ENCODE measurements at regions not wholly inside any gene's neighbourhood (a gene's known extent, or its start where the extent isn't known, plus 50 kb on each side); places are given as distances from the start of the nearest gene placed in this dataset.
"Not testable (repeated sequence)": the region's sequence is repeated elsewhere in the genome, so short reads cannot be mapped to it uniquely, and the experiment has no call there.

- no peaks in the 10 kb centered on the region for H3K27me3 ChIP-seq
- H3K27ac ChIP-seq: no peak overlapping the region
- WGBS, 2 donors (ENCODE audit: low coverage in 1 of 2): 67 to 100% methylated on average over 1 of the region's 1 CpG
- no peaks in the 10 kb centered on the region for H3K4me1 ChIP-seq
- H3K36me3 ChIP-seq: no peaks in the 10 kb centered on the region
- no peaks in the 10 kb centered on the region for H3K9me3 ChIP-seq
- H3K4me3 ChIP-seq: no peak overlapping the region
- TF ChIP-seq CTCF (IDR thresholded peaks at IDR 0.05) (no peak), POLR2A (IDR thresholded peaks at IDR 0.05) (no peak), EP300 (IDR thresholded peaks at IDR 0.05) (no peak), POLR2AphosphoS5 (IDR thresholded peaks at IDR 0.05) (no peak)
- no peak for ATAC-seq
Observed at GRCh38 chr13:94851576-94851975, 139.2 kb upstream of the SOX21 start.

DNA sequence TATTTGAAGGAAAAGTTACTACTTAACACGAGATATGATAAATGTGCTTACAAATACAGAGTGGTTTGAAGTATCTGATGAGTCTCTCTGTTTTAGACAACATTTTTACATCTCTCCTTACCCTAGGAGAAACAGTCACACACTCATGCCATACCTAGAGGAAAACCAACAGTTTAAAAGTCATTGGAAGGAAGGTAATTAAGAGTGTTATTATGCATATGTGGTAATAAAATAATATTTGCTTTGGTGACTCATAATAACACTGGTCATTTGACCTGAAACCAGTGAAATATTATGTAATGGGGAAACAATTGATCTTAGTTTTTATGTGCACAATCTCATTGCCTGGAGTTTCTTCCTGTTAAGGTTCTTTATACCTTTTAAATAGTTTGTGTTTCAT lies 136.9 kb upstream of the SOX21 start:
- H3K27me3 ChIP-seq: no peaks in the 10 kb centered on the region
- H3K4me1 ChIP-seq: no peaks in the 10 kb centered on the region
- no peak for ATAC-seq
- no peak overlapping the region for H3K4me3 ChIP-seq
- no peak overlapping the region for H3K27ac ChIP-seq
- TF ChIP-seq CTCF (IDR thresholded peaks at IDR 0.05) (no peak), POLR2A (IDR thresholded peaks at IDR 0.05) (no peak), EP300 (IDR thresholded peaks at IDR 0.05) (no peak), POLR2AphosphoS5 (IDR thresholded peaks at IDR 0.05) (no peak)
- 29 to 67% methylated on average over 1 of the region's 1 CpG for WGBS, 2 donors (ENCODE audit: low coverage in 1 of 2)
- no peaks in the 10 kb centered on the region for H3K9me3 ChIP-seq
- no peaks in the 10 kb centered on the region for H3K36me3 ChIP-seq

DNA sequence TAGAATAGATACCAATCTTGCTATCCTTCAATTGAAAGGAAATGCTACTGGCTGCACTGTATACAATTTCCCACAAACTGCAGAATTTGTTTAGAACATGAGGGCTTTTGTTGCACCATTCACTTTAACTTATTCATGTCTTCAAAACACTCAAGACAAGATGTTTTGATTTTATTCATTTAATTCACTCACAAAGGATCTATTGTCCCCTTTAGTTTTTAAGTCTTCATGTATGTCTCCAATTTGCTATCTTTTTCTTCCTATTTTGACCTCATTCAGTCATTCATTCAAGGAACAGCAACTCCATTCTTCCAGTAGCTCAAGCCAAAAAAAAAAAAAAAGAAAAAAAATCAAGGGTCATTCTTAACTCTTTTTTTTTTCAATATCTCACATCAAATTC lies 130.6 kb upstream of the SOX21 start:
- Histone ChIP-seq H3K4me3 (no peak overlapping the region), H3K36me3 (no peaks in the 10 kb centered on the region), H3K27me3 (no peaks in the 10 kb centered on the region), H3K27ac (no peak overlapping the region), H3K9me3 (no peaks in the 10 kb centered on the region), H3K4me1 (no peaks in the 10 kb centered on the region)
- TF ChIP-seq CTCF (IDR thresholded peaks at IDR 0.05) (no peak), POLR2AphosphoS5 (IDR thresholded peaks at IDR 0.05) (no peak), POLR2A (IDR thresholded peaks at IDR 0.05) (no peak), EP300 (IDR thresholded peaks at IDR 0.05) (no peak)
- no peak for ATAC-seq

DNA sequence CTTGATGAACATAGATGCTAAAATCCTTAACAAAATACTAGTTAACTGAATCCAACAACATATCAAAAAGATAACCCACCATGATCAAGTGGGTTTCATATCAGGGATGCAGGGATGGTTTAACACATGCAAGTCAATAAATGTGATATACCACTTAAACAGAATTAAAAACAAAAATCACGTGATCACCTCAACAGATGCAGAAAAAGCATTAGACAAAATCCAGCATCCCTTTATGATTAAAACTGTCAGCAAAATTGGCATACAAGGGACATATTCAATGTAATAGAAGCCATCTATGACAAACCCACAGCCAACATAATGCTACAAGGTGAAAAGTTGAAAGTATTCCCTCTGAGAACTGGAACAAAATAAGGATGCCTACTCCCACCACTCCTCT lies 124.7 kb upstream of the SOX21 start:
- not testable (repeated sequence) for H3K4me3 ChIP-seq, H3K36me3 ChIP-seq, H3K4me1 ChIP-seq, H3K27ac ChIP-seq, H3K9me3 ChIP-seq, H3K27me3 ChIP-seq, ATAC-seq
- WGBS, 2 donors (ENCODE audit: low coverage in 1 of 2): 75% methylated on average over 1 of the region's 1 CpG; no CpG with 5 or more reads in 1 of the 2 donors

DNA sequence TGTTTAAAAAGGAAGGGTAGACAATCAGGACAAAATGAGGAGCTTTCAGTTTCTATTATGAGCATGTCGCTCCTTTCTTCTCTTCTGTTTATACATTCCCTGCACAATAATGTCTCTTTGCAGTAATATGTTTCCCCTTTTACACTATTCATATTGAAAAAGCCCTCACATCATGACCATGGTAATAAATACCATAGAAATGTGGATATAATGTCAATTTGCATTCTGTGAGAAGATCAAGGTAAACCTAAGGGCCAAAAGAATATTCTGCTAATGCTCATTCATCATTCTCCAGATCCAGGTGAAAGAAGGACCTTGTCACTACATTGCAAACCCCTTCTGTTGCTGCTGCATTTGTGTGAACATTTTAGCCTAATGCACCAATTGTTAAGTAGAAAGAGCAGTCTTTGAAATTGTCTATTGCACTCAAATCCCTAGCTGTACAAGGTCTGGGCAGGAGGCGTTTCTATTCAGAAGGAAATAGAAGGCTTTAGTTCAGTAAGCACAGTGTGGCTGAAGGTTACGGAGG lies 117.6 kb upstream of the SOX21 start:
- TF ChIP-seq CTCF (IDR thresholded peaks at IDR 0.05): no peak
- no peak for TF ChIP-seq POLR2AphosphoS5 (IDR thresholded peaks at IDR 0.05)
- no peak for TF ChIP-seq POLR2A (IDR thresholded peaks at IDR 0.05)
- TF ChIP-seq EP300 (IDR thresholded peaks at IDR 0.05): no peak
- no peaks in the 10 kb centered on the region for H3K9me3 ChIP-seq
- 66 to 72% methylated on average over 3 of the region's 3 CpGs for WGBS, 2 donors (ENCODE audit: low coverage in 1 of 2)
- H3K4me1 ChIP-seq: no peaks in the 10 kb centered on the region
- peaks cover 3% of the 10 kb centered on the region for H3K27me3 ChIP-seq
- no peak for ATAC-seq
- H3K4me3 ChIP-seq: no peak overlapping the region
- no peak overlapping the region for H3K27ac ChIP-seq
- no peaks in the 10 kb centered on the region for H3K36me3 ChIP-seq

All from gastroesophageal sphincter (tissue), 4 donors.